Lower leg skin (tissue), 3 donors: ENCODE measurements at regions not wholly inside any gene's neighbourhood (a gene's known extent, or its start where the extent isn't known, plus 50 kb on each side); places are given as distances from the start of the nearest gene placed in this dataset.

Experiments used
- POLR2A ChIP-seq, 2 donors: fragments of 450-650 bp; IDR thresholded peaks; one replicate each; pipeline ENCODE4 v1.6.1; 2016 to 2017; ENCODE audit warnings: antibody characterized with exemption in 2 of 2, mild to moderate bottlenecking in 1 of 2, moderate library complexity in 1 of 2
- TF ChIP-seq, protein P1 (sequence below), 3 donors: fragments of 450-650 bp; IDR thresholded peaks; one replicate each; pipeline ENCODE4 v1.5.1; 2016; ENCODE audit warnings: antibody characterized with exemption in 3 of 3, mild to moderate bottlenecking in 3 of 3, moderate library complexity in 2 of 3

- TF ChIP-seq, protein P1, sequence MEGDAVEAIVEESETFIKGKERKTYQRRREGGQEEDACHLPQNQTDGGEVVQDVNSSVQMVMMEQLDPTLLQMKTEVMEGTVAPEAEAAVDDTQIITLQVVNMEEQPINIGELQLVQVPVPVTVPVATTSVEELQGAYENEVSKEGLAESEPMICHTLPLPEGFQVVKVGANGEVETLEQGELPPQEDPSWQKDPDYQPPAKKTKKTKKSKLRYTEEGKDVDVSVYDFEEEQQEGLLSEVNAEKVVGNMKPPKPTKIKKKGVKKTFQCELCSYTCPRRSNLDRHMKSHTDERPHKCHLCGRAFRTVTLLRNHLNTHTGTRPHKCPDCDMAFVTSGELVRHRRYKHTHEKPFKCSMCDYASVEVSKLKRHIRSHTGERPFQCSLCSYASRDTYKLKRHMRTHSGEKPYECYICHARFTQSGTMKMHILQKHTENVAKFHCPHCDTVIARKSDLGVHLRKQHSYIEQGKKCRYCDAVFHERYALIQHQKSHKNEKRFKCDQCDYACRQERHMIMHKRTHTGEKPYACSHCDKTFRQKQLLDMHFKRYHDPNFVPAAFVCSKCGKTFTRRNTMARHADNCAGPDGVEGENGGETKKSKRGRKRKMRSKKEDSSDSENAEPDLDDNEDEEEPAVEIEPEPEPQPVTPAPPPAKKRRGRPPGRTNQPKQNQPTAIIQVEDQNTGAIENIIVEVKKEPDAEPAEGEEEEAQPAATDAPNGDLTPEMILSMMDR (IDR thresholded peaks at IDR 0.05) = no peak
- no peak for TF ChIP-seq POLR2A (IDR thresholded peaks at IDR 0.05)
These were observed 1053.8 kb downstream of the TBC1D22A start for GRCh38 chr22:47816121-47816862.
